ENCODE measurements at regions not wholly inside any gene's neighbourhood (a gene's known extent, or its start where the extent isn't known, plus 50 kb on each side); places are given as distances from the start of the nearest gene placed in this dataset.

GRCh38 chrX:15909605-15910004, 55.0 kb upstream of the AP1S2 start:
- no peak for TF ChIP-seq CTCF (IDR thresholded peaks at IDR 0.05)
- no peak for TF ChIP-seq POLR2A (IDR thresholded peaks at IDR 0.05)

All from adrenal gland (tissue), 5 donors.